NCI-H2029 treated with DMSO at 0.1 percent for 48 hours (cell line): ENCODE measurements at regions not wholly inside any gene's neighbourhood (a gene's known extent, or its start where the extent isn't known, plus 50 kb on each side); places are given as distances from the start of the nearest gene placed in this dataset.

Experiments
- DNase-seq: peaks from one replicate; lab custom pipeline; 2025; lab: John Stamatoyannopoulos, UW

GRCh38 chr6:10048370-10049297 lies 366.2 kb downstream of the TFAP2A start:
- no peak for DNase-seq

- no peak for DNase-seq
Measured at GRCh38 chr6:10042280-10042679, 372.6 kb downstream of the TFAP2A start.

- peak; percentile 93 for DNase-seq
Measured at GRCh38 chr6:10033223-10033829, 381.5 kb downstream of the TFAP2A start.

- DNase-seq = no peak
Measured at GRCh38 chr6:10031617-10032016, 383.3 kb downstream of the TFAP2A start.

GRCh38 chr6:10030942-10031537 lies 383.8 kb downstream of the TFAP2A start:
- DNase-seq = peak; percentile 61

GRCh38 chr6:10028222-10028621 lies 386.7 kb downstream of the TFAP2A start:
- DNase-seq = no peak

GRCh38 chr6:10019851-10020250 lies 395.0 kb downstream of the TFAP2A start:
- DNase-seq = no peak

- DNase-seq = no peak
Measured at GRCh38 chr6:10014557-10014956, 400.3 kb downstream of the TFAP2A start.

GRCh38 chr6:10000551-10000950 lies 414.3 kb downstream of the TFAP2A start:
- no peak for DNase-seq

- no peak for DNase-seq
Measured at GRCh38 chr6:9999796-10000195, 415.1 kb downstream of the TFAP2A start.

GRCh38 chr6:9986273-9986672 lies 428.6 kb downstream of the TFAP2A start:
- DNase-seq = no peak

- no peak for DNase-seq
Measured at GRCh38 chr6:9985481-9985880, 429.4 kb downstream of the TFAP2A start.

GRCh38 chr6:9984607-9985006 lies 430.3 kb downstream of the TFAP2A start:
- DNase-seq = no peak

GRCh38 chr6:9983168-9983567 lies 431.7 kb downstream of the TFAP2A start:
- DNase-seq = no peak

- DNase-seq = no peak
Measured at GRCh38 chr6:9982215-9982614, 432.7 kb downstream of the TFAP2A start.

GRCh38 chr6:9979996-9980395 lies 434.9 kb downstream of the TFAP2A start:
- DNase-seq = no peak

- DNase-seq = no peak
Measured at GRCh38 chr6:9978480-9978879, 436.4 kb downstream of the TFAP2A start.

GRCh38 chr6:9977411-9977810 lies 437.5 kb downstream of the TFAP2A start:
- no peak for DNase-seq

- DNase-seq = no peak
Measured at GRCh38 chr6:9961646-9962045, 453.2 kb downstream of the TFAP2A start.

GRCh38 chr6:9957215-9957759 lies 457.6 kb downstream of the TFAP2A start:
- no peak for DNase-seq

- DNase-seq = no peak
Measured at GRCh38 chr6:9948678-9949077, 466.2 kb downstream of the TFAP2A start.

GRCh38 chr6:9943986-9944385 lies 470.9 kb downstream of the TFAP2A start:
- DNase-seq = no peak

GRCh38 chr6:9943026-9943425 lies 471.8 kb downstream of the TFAP2A start:
- no peak for DNase-seq
